ENCODE measurements at regions not wholly inside any gene's neighbourhood (a gene's known extent, or its start where the extent isn't known, plus 50 kb on each side); places are given as distances from the start of the nearest gene placed in this dataset.

- no peaks in the 10 kb centered on the region for H3K36me3 ChIP-seq (ENCODE audit: insufficient read depth, insufficient read length, low read length)
- DNase-seq (ENCODE audit: low read depth, low spot score) = no peak
- no peak for TF ChIP-seq SUZ12 (IDR thresholded peaks at IDR 0.05; ENCODE audit: extremely low read depth, insufficient read depth, insufficient read length)
- TF ChIP-seq ZNF274 (IDR thresholded peaks at IDR 0.05; ENCODE audit: low read depth, low read length) = no peak
- TF ChIP-seq YY1 (IDR thresholded peaks at IDR 0.05; ENCODE audit: insufficient read depth, insufficient read length) = no peak
Observed at GRCh38 chr11:42234451-42234951, 775.0 kb upstream of the LRRC4C start.

GRCh38 chr11:42237701-42238235 lies 778.3 kb upstream of the LRRC4C start:
- Histone ChIP-seq H3K9me3 (ENCODE audit: insufficient read depth, low read length) (no peaks in the 10 kb centered on the region), H3K9ac (ENCODE audit: insufficient read length, low read depth) (no peak overlapping the region), H3K4me1 (ENCODE audit: insufficient read depth, insufficient read length) (no peaks in the 10 kb centered on the region), H3K27me3 (ENCODE audit: insufficient read depth, insufficient read length) (no peaks in the 10 kb centered on the region), H3K36me3 (ENCODE audit: insufficient read depth, insufficient read length, low read length) (no peaks in the 10 kb centered on the region), H3K4me3 (ENCODE audit: insufficient read length, low read depth) (no peak overlapping the region)
- no peak for TF ChIP-seq YY1 (IDR thresholded peaks at IDR 0.05; ENCODE audit: insufficient read depth, insufficient read length)
- no peak for TF ChIP-seq ZNF274 (IDR thresholded peaks at IDR 0.05; ENCODE audit: low read depth, low read length)
- TF ChIP-seq SUZ12 (IDR thresholded peaks at IDR 0.05; ENCODE audit: extremely low read depth, insufficient read depth, insufficient read length) = no peak
- DNase-seq (ENCODE audit: low read depth, low spot score) = no peak

More at GRCh38 chr11:42234451-42234951, 775.0 kb upstream of the LRRC4C start:
- Histone ChIP-seq H3K27me3 (ENCODE audit: insufficient read depth, insufficient read length) (no peaks in the 10 kb centered on the region), H3K4me3 (ENCODE audit: insufficient read length, low read depth) (no peak overlapping the region), H3K4me1 (ENCODE audit: insufficient read depth, insufficient read length) (no peaks in the 10 kb centered on the region), H3K9me3 (ENCODE audit: insufficient read depth, low read length) (no peaks in the 10 kb centered on the region), H3K9ac (ENCODE audit: insufficient read length, low read depth) (no peak overlapping the region)

GRCh38 chr11:42239188-42239587 lies 779.7 kb upstream of the LRRC4C start:
- H3K27me3 ChIP-seq (ENCODE audit: insufficient read depth, insufficient read length) = no peaks in the 10 kb centered on the region

GRCh38 chr11:42243385-42243784 lies 783.9 kb upstream of the LRRC4C start:
- H3K36me3 ChIP-seq (ENCODE audit: insufficient read depth, insufficient read length, low read length) = no peaks in the 10 kb centered on the region
- H3K4me3 ChIP-seq (ENCODE audit: insufficient read length, low read depth) = no peak overlapping the region
- DNase-seq (ENCODE audit: low read depth, low spot score) = no peak
- H3K27me3 ChIP-seq (ENCODE audit: insufficient read depth, insufficient read length) = no peaks in the 10 kb centered on the region
- H3K4me1 ChIP-seq (ENCODE audit: insufficient read depth, insufficient read length) = no peaks in the 10 kb centered on the region
- TF ChIP-seq SUZ12 (IDR thresholded peaks at IDR 0.05; ENCODE audit: extremely low read depth, insufficient read depth, insufficient read length) (no peak), ZNF274 (IDR thresholded peaks at IDR 0.05; ENCODE audit: low read depth, low read length) (no peak), YY1 (IDR thresholded peaks at IDR 0.05; ENCODE audit: insufficient read depth, insufficient read length) (no peak)
- H3K9me3 ChIP-seq (ENCODE audit: insufficient read depth, low read length) = no peaks in the 10 kb centered on the region
- H3K9ac ChIP-seq (ENCODE audit: insufficient read length, low read depth) = no peak overlapping the region

More at GRCh38 chr11:42239188-42239587, 779.7 kb upstream of the LRRC4C start:
- Histone ChIP-seq H3K9ac (ENCODE audit: insufficient read length, low read depth) (no peak overlapping the region), H3K4me3 (ENCODE audit: insufficient read length, low read depth) (no peak overlapping the region), H3K4me1 (ENCODE audit: insufficient read depth, insufficient read length) (no peaks in the 10 kb centered on the region), H3K9me3 (ENCODE audit: insufficient read depth, low read length) (no peaks in the 10 kb centered on the region), H3K36me3 (ENCODE audit: insufficient read depth, insufficient read length, low read length) (no peaks in the 10 kb centered on the region)
- DNase-seq (ENCODE audit: low read depth, low spot score) = no peak
- TF ChIP-seq ZNF274 (IDR thresholded peaks at IDR 0.05; ENCODE audit: low read depth, low read length) = no peak

- no peak for DNase-seq (ENCODE audit: low read depth, low spot score)
- Histone ChIP-seq H3K9ac (ENCODE audit: insufficient read length, low read depth) (no peak overlapping the region), H3K9me3 (ENCODE audit: insufficient read depth, low read length) (no peaks in the 10 kb centered on the region), H3K36me3 (ENCODE audit: insufficient read depth, insufficient read length, low read length) (no peaks in the 10 kb centered on the region), H3K4me3 (ENCODE audit: insufficient read length, low read depth) (no peak overlapping the region), H3K4me1 (ENCODE audit: insufficient read depth, insufficient read length) (no peaks in the 10 kb centered on the region), H3K27me3 (ENCODE audit: insufficient read depth, insufficient read length) (no peaks in the 10 kb centered on the region)
- no peak for TF ChIP-seq ZNF274 (IDR thresholded peaks at IDR 0.05; ENCODE audit: low read depth, low read length)
- no peak for TF ChIP-seq SUZ12 (IDR thresholded peaks at IDR 0.05; ENCODE audit: extremely low read depth, insufficient read depth, insufficient read length)
- no peak for TF ChIP-seq YY1 (IDR thresholded peaks at IDR 0.05; ENCODE audit: insufficient read depth, insufficient read length)
Observed at GRCh38 chr11:42244376-42244775, 784.9 kb upstream of the LRRC4C start.

GRCh38 chr11:42249401-42249800 lies 789.9 kb upstream of the LRRC4C start:
- no peaks in the 10 kb centered on the region for H3K36me3 ChIP-seq (ENCODE audit: insufficient read depth, insufficient read length, low read length)
- no peak overlapping the region for H3K9ac ChIP-seq (ENCODE audit: insufficient read length, low read depth)
- TF ChIP-seq SUZ12 (IDR thresholded peaks at IDR 0.05; ENCODE audit: extremely low read depth, insufficient read depth, insufficient read length) = no peak
- no peak for TF ChIP-seq YY1 (IDR thresholded peaks at IDR 0.05; ENCODE audit: insufficient read depth, insufficient read length)
- no peak for TF ChIP-seq ZNF274 (IDR thresholded peaks at IDR 0.05; ENCODE audit: low read depth, low read length)
- no peak overlapping the region for H3K4me3 ChIP-seq (ENCODE audit: insufficient read length, low read depth)
- H3K9me3 ChIP-seq (ENCODE audit: insufficient read depth, low read length) = no peaks in the 10 kb centered on the region
- H3K4me1 ChIP-seq (ENCODE audit: insufficient read depth, insufficient read length) = no peaks in the 10 kb centered on the region
- DNase-seq (ENCODE audit: low read depth, low spot score) = no peak
- H3K27me3 ChIP-seq (ENCODE audit: insufficient read depth, insufficient read length) = no peaks in the 10 kb centered on the region

GRCh38 chr11:42249956-42250355 lies 790.5 kb upstream of the LRRC4C start:
- Histone ChIP-seq H3K36me3 (ENCODE audit: insufficient read depth, insufficient read length, low read length) (no peaks in the 10 kb centered on the region), H3K9ac (ENCODE audit: insufficient read length, low read depth) (no peak overlapping the region)
- TF ChIP-seq YY1 (IDR thresholded peaks at IDR 0.05; ENCODE audit: insufficient read depth, insufficient read length) (no peak), SUZ12 (IDR thresholded peaks at IDR 0.05; ENCODE audit: extremely low read depth, insufficient read depth, insufficient read length) (no peak), ZNF274 (IDR thresholded peaks at IDR 0.05; ENCODE audit: low read depth, low read length) (no peak)

More at GRCh38 chr11:42249956-42250355, 790.5 kb upstream of the LRRC4C start:
- no peaks in the 10 kb centered on the region for H3K27me3 ChIP-seq (ENCODE audit: insufficient read depth, insufficient read length)
- H3K9me3 ChIP-seq (ENCODE audit: insufficient read depth, low read length) = no peaks in the 10 kb centered on the region
- DNase-seq (ENCODE audit: low read depth, low spot score) = no peak
- no peaks in the 10 kb centered on the region for H3K4me1 ChIP-seq (ENCODE audit: insufficient read depth, insufficient read length)
- no peak overlapping the region for H3K4me3 ChIP-seq (ENCODE audit: insufficient read length, low read depth)

Measured in NT2/D1 (cell line).